SK-N-SH (cell line): ENCODE measurements at regions not wholly inside any gene's neighbourhood (a gene's known extent, or its start where the extent isn't known, plus 50 kb on each side); places are given as distances from the start of the nearest gene placed in this dataset.

Source experiments
- CTCF ChIP-seq: fragments of 200-600 bp; sonication (generic); IDR thresholded peaks from 2 replicates; pipeline ENCODE4 v1.6.1; 2017; ENCODE audit warnings: antibody characterized with exemption, mild to moderate bottlenecking, moderate library complexity
- ELF1 ChIP-seq: IDR thresholded peaks from 2 replicates; pipeline ENCODE4 v1.4.0; 2012
- JUND ChIP-seq: IDR thresholded peaks from 2 replicates; pipeline ENCODE4 v1.4.0; 2012
- MAX ChIP-seq: IDR thresholded peaks from 2 replicates; pipeline ENCODE4 v1.4.0; 2012; ENCODE audit warnings: low read depth
- RAD21 ChIP-seq: IDR thresholded peaks from 2 replicates; pipeline ENCODE4 v1.6.1; 2012; ENCODE audit warnings: mild to moderate bottlenecking, low read length
- REST ChIP-seq: IDR thresholded peaks from 2 replicates; pipeline ENCODE4 v1.6.1; 2012; ENCODE audit warnings: mild to moderate bottlenecking, low read depth, low read length, moderate library complexity

GRCh38 chr9:93862877-93863545 is 92.1 kb downstream of the BARX1 start:
- no peak for TF ChIP-seq CTCF
- no peak for TF ChIP-seq RAD21
- no peak for TF ChIP-seq REST
- TF ChIP-seq MAX: no peak
- no peak for TF ChIP-seq JUND
- no peak for TF ChIP-seq ELF1
